ENCODE measurements at regions not wholly inside any gene's neighbourhood (a gene's known extent, or its start where the extent isn't known, plus 50 kb on each side); places are given as distances from the start of the nearest gene placed in this dataset.

DNA sequence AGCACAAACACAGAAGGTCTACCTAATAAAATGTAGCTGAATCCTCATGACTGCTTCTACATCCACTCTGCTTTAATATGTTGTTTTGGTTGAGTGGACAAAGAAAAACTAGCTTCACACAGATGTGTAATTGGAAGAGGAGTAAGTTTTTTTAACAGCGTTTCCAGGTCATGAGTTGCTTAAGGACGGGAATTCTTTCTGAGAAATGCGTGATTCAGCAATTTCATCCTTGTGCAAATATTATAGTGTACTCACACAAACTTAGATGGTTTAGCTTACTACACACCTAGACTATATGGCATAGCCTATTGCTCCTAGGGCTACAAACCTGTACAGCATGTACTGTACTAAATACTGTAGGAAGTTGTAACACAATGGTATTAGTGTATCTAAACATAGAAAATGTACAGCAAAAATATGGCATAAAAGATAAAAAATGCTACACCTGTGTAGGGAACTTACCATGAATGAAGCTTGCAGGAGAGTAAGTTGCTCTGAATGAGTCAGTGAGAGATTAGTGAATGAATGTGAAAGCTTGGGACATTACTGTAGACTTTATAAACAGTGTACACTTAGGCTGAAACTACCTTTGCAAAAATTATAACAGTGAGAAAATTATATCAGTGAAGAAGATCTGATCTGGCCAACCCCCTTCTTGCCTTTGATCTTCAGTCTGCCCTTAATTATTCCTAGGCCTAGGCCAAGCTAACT lies 70.8 kb upstream of the IL15 start:
- no peak overlapping the region for H3K4me3 ChIP-seq (ENCODE audit: low read length)
- DNase-seq (ENCODE audit: low read depth), result no peak
- TF ChIP-seq, protein P1, sequence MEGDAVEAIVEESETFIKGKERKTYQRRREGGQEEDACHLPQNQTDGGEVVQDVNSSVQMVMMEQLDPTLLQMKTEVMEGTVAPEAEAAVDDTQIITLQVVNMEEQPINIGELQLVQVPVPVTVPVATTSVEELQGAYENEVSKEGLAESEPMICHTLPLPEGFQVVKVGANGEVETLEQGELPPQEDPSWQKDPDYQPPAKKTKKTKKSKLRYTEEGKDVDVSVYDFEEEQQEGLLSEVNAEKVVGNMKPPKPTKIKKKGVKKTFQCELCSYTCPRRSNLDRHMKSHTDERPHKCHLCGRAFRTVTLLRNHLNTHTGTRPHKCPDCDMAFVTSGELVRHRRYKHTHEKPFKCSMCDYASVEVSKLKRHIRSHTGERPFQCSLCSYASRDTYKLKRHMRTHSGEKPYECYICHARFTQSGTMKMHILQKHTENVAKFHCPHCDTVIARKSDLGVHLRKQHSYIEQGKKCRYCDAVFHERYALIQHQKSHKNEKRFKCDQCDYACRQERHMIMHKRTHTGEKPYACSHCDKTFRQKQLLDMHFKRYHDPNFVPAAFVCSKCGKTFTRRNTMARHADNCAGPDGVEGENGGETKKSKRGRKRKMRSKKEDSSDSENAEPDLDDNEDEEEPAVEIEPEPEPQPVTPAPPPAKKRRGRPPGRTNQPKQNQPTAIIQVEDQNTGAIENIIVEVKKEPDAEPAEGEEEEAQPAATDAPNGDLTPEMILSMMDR (conservative IDR thresholded peaks at IDR 0.05; ENCODE audit: low read depth, low read length), result no peak

- TF ChIP-seq, protein P1 (conservative IDR thresholded peaks at IDR 0.05; ENCODE audit: low read depth, low read length), result no peak
- no peak for DNase-seq (ENCODE audit: low read depth)
- H3K4me3 ChIP-seq (ENCODE audit: low read length), result no peak overlapping the region
Observed at GRCh38 chr4:141567326-141567915, 69.0 kb upstream of the IL15 start.

GRCh38 chr4:141569141-141569540 lies 67.2 kb upstream of the IL15 start:
- DNase-seq (ENCODE audit: low read depth), result no peak
- TF ChIP-seq, protein P1 (conservative IDR thresholded peaks at IDR 0.05; ENCODE audit: low read depth, low read length), result no peak
- H3K4me3 ChIP-seq (ENCODE audit: low read length), result no peak overlapping the region

DNA sequence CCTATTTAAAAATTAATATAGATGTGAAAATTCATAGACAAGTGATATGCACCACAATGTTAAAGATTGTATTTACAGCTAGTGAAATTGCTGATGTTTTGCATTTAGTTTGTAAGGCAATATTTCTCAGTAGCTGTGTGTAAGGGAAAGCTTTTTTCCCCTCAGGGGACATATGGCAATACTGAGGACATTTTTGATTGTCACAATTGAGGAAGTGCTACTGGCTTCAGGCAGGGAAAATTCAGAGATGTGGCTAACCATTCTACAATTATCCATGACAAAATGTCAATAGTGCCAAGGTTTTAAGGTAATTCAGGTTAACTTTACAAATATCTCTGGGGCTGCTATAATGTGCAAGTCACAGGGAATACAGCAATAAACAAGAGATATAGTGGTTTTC lies 66.1 kb upstream of the IL15 start:
- H3K4me3 ChIP-seq (ENCODE audit: low read length), result no peak overlapping the region
- DNase-seq (ENCODE audit: low read depth), result no peak
- TF ChIP-seq, protein P1 (conservative IDR thresholded peaks at IDR 0.05; ENCODE audit: low read depth, low read length), result no peak

- no peak for DNase-seq (ENCODE audit: low read depth)
- TF ChIP-seq, protein P1 (conservative IDR thresholded peaks at IDR 0.05; ENCODE audit: low read depth, low read length), result no peak
- no peak overlapping the region for H3K4me3 ChIP-seq (ENCODE audit: low read length)
Observed at GRCh38 chr4:141571362-141571761, 65.0 kb upstream of the IL15 start.

DNA sequence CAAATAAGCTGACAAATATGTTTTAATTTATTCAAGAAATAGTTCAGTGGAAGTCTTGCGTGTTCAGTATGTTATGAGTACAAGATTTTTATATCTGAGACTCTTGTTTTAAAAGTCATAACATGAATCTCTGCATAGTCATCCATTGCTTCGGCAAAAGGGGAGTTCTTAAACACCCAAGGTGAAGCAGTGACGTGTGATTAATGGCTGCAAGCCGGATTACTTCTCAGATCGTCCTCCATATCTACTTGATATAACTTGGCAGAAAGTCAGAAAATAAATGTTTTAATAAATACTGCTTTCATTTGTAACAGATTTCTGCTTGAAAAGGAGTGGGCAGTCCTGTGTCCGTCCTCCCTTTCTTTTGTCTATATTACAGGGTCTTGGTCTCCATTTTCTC lies 64.6 kb upstream of the IL15 start:
- H3K4me3 ChIP-seq (ENCODE audit: low read length), result no peak overlapping the region
- no peak for DNase-seq (ENCODE audit: low read depth)
- TF ChIP-seq, protein P1 (conservative IDR thresholded peaks at IDR 0.05; ENCODE audit: low read depth, low read length), result no peak

GRCh38 chr4:141573678-141574077 lies 62.7 kb upstream of the IL15 start:
- DNase-seq (ENCODE audit: low read depth), result no peak
- TF ChIP-seq, protein P1 (conservative IDR thresholded peaks at IDR 0.05; ENCODE audit: low read depth, low read length), result no peak
- H3K4me3 ChIP-seq (ENCODE audit: low read length), result no peak overlapping the region
